Neural cell (in vitro differentiated cells): ENCODE measurements at regions not wholly inside any gene's neighbourhood (a gene's known extent, or its start where the extent isn't known, plus 50 kb on each side); places are given as distances from the start of the nearest gene placed in this dataset.
"Not testable (repeated sequence)": the region's sequence is repeated elsewhere in the genome, so short reads cannot be mapped to it uniquely, and the experiment has no call there.

Source experiments
- H2AFZ ChIP-seq: fragments of 200-600, 300-800 bp; sonication (generic), shearing (Covaris generic); 2 replicates; pipeline ENCODE4 v1.6.0; 2014; ENCODE audit warnings: low read depth, mild to moderate bottlenecking, antibody characterized with exemption, low read length, moderate library complexity
- H3F3A ChIP-seq: fragments of 200-600 bp; shearing (Covaris generic); 2 replicates; pipeline ENCODE4 v1.6.1; 2016; ENCODE audit warnings: mild to moderate bottlenecking, moderate library complexity, mixed read lengths, antibody characterized with exemption, low read length; ENCODE audit not compliant: insufficient read depth, poor library complexity, severe bottlenecking
- H3K27ac ChIP-seq: fragments of 200-600, 300-800 bp; sonication (generic), shearing (Covaris generic); 2 replicates; pipeline ENCODE4 v1.5.1; 2014; ENCODE audit warnings: mild to moderate bottlenecking, low read length, moderate library complexity
- H3K27me3 ChIP-seq: fragments of 300-800, 200-600 bp; sonication (generic), shearing (Covaris generic); 2 replicates; pipeline ENCODE4 v1.6.0; 2014; ENCODE audit warnings: mild to moderate bottlenecking, low read depth, low read length, moderate library complexity; ENCODE audit not compliant: insufficient read depth
- H3K36me3 ChIP-seq: fragments of 300-800, 200-600 bp; sonication (generic), shearing (Covaris generic); 2 replicates; pipeline ENCODE4 v1.5.1; 2014; ENCODE audit warnings: mild to moderate bottlenecking, antibody characterized with exemption, low read length, moderate library complexity; ENCODE audit not compliant: insufficient read depth
- H3K4me2 ChIP-seq: fragments of 300-800, 200-600 bp; sonication (generic), shearing (Covaris generic); 2 replicates; pipeline ENCODE4 v1.6.0; 2014; ENCODE audit warnings: mild to moderate bottlenecking, low read length
- H3K4me3 ChIP-seq: fragments of 300-800, 200-600 bp; sonication (generic), shearing (Covaris generic); 2 replicates; pipeline ENCODE4 v1.5.1; 2014; ENCODE audit warnings: mild to moderate bottlenecking, low read length, moderate library complexity
- H3K79me2 ChIP-seq: fragments of 200-600 bp; shearing (Covaris generic); replicated peaks from 2 replicates; pipeline ENCODE4 v1.6.0; 2014; ENCODE audit warnings: mild to moderate bottlenecking, low read length, moderate library complexity; ENCODE audit not compliant: insufficient read depth
- H3K9ac ChIP-seq: fragments of 300-800, 200-600 bp; sonication (generic), shearing (Covaris generic); 2 replicates; pipeline ENCODE4 v1.6.1; 2016; ENCODE audit warnings: mild to moderate bottlenecking, low read length, mixed read lengths
- H3K9me2 ChIP-seq: fragments of 200-600 bp; shearing (Covaris generic); 2 replicates; pipeline ENCODE4 v1.6.1; 2016; ENCODE audit warnings: mild to moderate bottlenecking, low read length, mixed read lengths; ENCODE audit not compliant: insufficient read depth
- H3K9me3 ChIP-seq: fragments of 200-600, 300-800 bp; sonication (generic), shearing (Covaris generic); 2 replicates; pipeline ENCODE4 v1.6.1; 2016; ENCODE audit warnings: mild to moderate bottlenecking, mixed run types, low read length, moderate library complexity, mixed read lengths
- H4K20me1 ChIP-seq: fragments of 200-600 bp; shearing (Covaris generic); 2 replicates; pipeline ENCODE4 v1.6.1; 2016; ENCODE audit warnings: mild to moderate bottlenecking, mixed run types; ENCODE audit not compliant: insufficient read depth
- CTCF ChIP-seq: fragments of 450-650 bp; IDR thresholded peaks from 2 replicates; pipeline ENCODE4 v1.5.1; 2014; ENCODE audit warnings: antibody characterized with exemption, mild to moderate bottlenecking, moderate library complexity; ENCODE audit not compliant: poor library complexity, severe bottlenecking
- EP300 ChIP-seq: fragments of 450-650 bp; conservative IDR thresholded peaks from 2 replicates; pipeline ENCODE4 v1.6.1; 2014; ENCODE audit warnings: antibody characterized with exemption, mild to moderate bottlenecking, moderate library complexity; ENCODE audit not compliant: poor library complexity, severe bottlenecking
- EZH2 ChIP-seq: fragments of 200-600, 300-800 bp; shearing (Covaris generic), sonication (generic); IDR thresholded peaks from 2 replicates; pipeline ENCODE4 v1.6.1; 2014; ENCODE audit warnings: antibody characterized with exemption, low read length, borderline replicate concordance, mild to moderate bottlenecking; ENCODE audit not compliant: insufficient read depth, poor library complexity, severe bottlenecking
- MXI1 ChIP-seq: fragments of 450-650 bp; conservative IDR thresholded peaks from 2 replicates; pipeline ENCODE4 v1.6.1; 2014; ENCODE audit warnings: antibody characterized with exemption, mild to moderate bottlenecking; ENCODE audit not compliant: poor library complexity, severe bottlenecking
- POLR2AphosphoS5 ChIP-seq: IDR thresholded peaks from 2 replicates; pipeline ENCODE4 v1.6.1; 2012
- RAD21 ChIP-seq: fragments of 450-650 bp; conservative IDR thresholded peaks from 2 replicates; pipeline ENCODE4 v1.6.1; 2014; ENCODE audit warnings: antibody characterized with exemption, mild to moderate bottlenecking, moderate library complexity
- REST ChIP-seq: IDR thresholded peaks from 2 replicates; pipeline ENCODE4 v1.6.1; 2012; ENCODE audit warnings: borderline replicate concordance
- SMC3 ChIP-seq: fragments of 450-650 bp; conservative IDR thresholded peaks from 2 replicates; pipeline ENCODE4 v1.6.1; 2014; ENCODE audit warnings: antibody characterized with exemption, mild to moderate bottlenecking, moderate library complexity; ENCODE audit not compliant: poor library complexity
- TAF1 ChIP-seq: IDR thresholded peaks from 2 replicates; pipeline ENCODE4 v1.6.1; 2012; ENCODE audit warnings: low read depth

- Histone ChIP-seq H3K9me3 (no peaks in the 10 kb centered on the region), H3K9ac (no peak overlapping the region), H3K79me2 (no peaks in the 10 kb centered on the region), H3K27me3 (no peaks in the 10 kb centered on the region), H3K36me3 (no peaks in the 10 kb centered on the region), H3K9me2 (no peaks in the 10 kb centered on the region), H3K4me3 (no peak overlapping the region), H3K4me2 (no peak overlapping the region), H2AFZ (no peak overlapping the region), H3F3A (no peaks in the 10 kb centered on the region), H4K20me1 (no peaks in the 10 kb centered on the region), H3K27ac (no peak overlapping the region)
- TF ChIP-seq CTCF (no peak), MXI1 (no peak), POLR2AphosphoS5 (no peak), REST (no peak), SMC3 (no peak), TAF1 (no peak), EP300 (no peak), EZH2 (no peak), RAD21 (no peak)
Measured at GRCh38 chrX:7987160-7988012, 60.2 kb upstream of the PNPLA4 start.

GRCh38 chrX:7986738-7987137 is 59.5 kb upstream of the PNPLA4 start:
- not testable (repeated sequence) for H3F3A ChIP-seq, H4K20me1 ChIP-seq, H3K79me2 ChIP-seq, H3K27ac ChIP-seq, H3K9me3 ChIP-seq, H3K9ac ChIP-seq, H3K4me2 ChIP-seq, H3K36me3 ChIP-seq, H3K27me3 ChIP-seq, H3K9me2 ChIP-seq, H2AFZ ChIP-seq, H3K4me3 ChIP-seq
